Peyer's patch (tissue), 4 donors: ENCODE measurements at regions not wholly inside any gene's neighbourhood (a gene's known extent, or its start where the extent isn't known, plus 50 kb on each side); places are given as distances from the start of the nearest gene placed in this dataset.

Experiments used
- CTCF ChIP-seq, 6 experiments: fragments of 450-650 bp in 4 of 6; fragments of 200-600 bp in 2 of 6; sonication (generic) in 1 of 6; IDR thresholded peaks; one replicate each; pipeline ENCODE4 v1.5.1; 2017 to 2019; ENCODE audit warnings: antibody characterized with exemption in 6 of 6, mild to moderate bottlenecking in 3 of 6, moderate library complexity in 1 of 6
- POLR2A ChIP-seq, 2 donors: fragments of 450-650 bp; IDR thresholded peaks; one replicate each; pipeline ENCODE4 v1.5.1; 2017; ENCODE audit warnings: antibody characterized with exemption in 2 of 2, mild to moderate bottlenecking in 2 of 2, moderate library complexity in 2 of 2

- TF ChIP-seq CTCF (IDR thresholded peaks at IDR 0.05) = no peak
- TF ChIP-seq POLR2A (IDR thresholded peaks at IDR 0.05) = no peak
Measured at GRCh38 chr3:61452535-61453090, 108.8 kb upstream of the PTPRG start.
